ENCODE measurements at regions not wholly inside any gene's neighbourhood (a gene's known extent, or its start where the extent isn't known, plus 50 kb on each side); places are given as distances from the start of the nearest gene placed in this dataset.

- TF ChIP-seq CTCF (IDR thresholded peaks at IDR 0.05; ENCODE audit: extremely low read depth in 1 of 2, insufficient read depth in 1 of 2, low read depth in 1 of 2, low read length in 2 of 2), result no peak
- TF ChIP-seq JUN (IDR thresholded peaks at IDR 0.05; ENCODE audit: borderline replicate concordance, insufficient read depth, insufficient read length, low read depth), result no peak
- TF ChIP-seq MAX (IDR thresholded peaks at IDR 0.05; ENCODE audit: insufficient read depth, insufficient read length), result no peak
Observed at GRCh38 chr6:112697265-112697664, 350.1 kb downstream of the RFPL4B start.

Data from endothelial cell of umbilical vein (primary cell).